SKM-1 treated with dmso at 0.1 percent for 144 hours (cell line): ENCODE measurements at regions not wholly inside any gene's neighbourhood (a gene's known extent, or its start where the extent isn't known, plus 50 kb on each side); places are given as distances from the start of the nearest gene placed in this dataset.

Experiments used
- DNase-seq: peaks from one replicate; lab custom pipeline; 2025; ENCODE audit not compliant: unreplicated experiment; lab: John Stamatoyannopoulos, UW

DNA sequence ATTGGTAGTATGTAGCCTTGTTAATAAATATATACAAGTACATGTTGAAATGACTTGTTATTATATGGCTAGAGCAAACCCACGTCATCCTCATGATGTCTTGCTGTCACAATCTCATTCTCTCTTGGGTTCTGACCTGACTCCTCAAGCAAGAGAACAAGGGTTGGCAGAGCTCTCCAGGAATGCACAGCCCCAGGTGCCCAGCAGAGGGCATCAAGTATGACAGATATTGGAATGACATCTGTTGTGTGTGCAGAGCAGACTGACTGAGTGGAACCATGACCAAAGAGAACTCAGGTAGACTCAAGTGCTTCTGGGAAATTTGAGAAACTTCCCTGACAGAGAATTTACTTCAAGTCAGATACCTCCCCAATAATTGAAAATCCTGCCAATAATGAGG, 90.6 kb downstream of the PAX1 start:
- DNase-seq, result no peak

DNA sequence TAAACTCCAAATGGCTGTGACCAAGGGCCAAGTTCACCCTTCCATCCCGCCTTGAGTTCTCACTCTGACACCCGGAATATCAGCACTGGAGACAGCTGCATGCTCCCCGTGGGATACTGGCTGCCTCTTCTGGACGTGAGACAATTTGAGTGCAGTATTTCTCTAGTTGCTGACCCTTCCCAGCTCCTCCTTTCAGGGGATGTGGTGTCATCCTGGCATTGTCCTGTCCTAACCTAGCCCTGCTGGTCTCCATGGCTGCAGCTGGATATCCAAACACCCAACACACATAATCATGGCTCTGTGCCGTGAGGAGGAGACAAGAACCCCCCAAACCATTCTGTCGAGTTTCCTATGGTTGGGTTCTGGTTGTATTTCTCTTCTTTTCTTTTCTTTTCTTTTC, 82.6 kb downstream of the PAX1 start:
- no peak for DNase-seq

DNA sequence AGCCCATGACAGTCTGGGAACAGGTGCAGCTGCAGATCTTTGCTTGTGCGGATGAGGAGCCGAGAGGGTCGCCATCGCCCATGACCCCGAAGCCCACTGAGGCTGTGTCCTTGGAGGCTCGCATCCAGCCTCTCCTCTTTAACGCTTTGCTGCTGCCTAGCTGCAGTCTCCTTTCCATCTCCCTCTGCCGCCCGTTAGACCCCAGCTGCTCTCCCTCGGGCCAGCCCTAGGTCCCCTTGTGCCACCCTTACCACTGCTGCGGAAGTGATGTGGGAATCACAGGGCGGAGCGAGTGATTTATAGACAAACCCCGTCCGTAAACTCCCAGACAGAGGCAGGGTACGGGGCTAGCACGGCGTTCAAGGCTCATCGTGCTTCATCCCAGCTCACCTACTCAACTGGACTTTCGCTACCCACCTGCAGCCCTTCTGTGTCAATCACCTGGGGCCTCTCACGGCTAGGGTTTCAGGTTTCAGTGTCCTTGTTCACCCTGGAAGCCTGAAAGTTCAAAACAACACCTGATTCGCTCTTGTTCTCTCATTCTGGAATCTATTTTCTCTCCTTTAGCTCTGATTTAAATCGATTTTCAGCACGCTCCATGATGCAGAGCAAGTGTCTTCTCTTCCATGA, 76.1 kb downstream of the PAX1 start:
- DNase-seq, result no peak

DNA sequence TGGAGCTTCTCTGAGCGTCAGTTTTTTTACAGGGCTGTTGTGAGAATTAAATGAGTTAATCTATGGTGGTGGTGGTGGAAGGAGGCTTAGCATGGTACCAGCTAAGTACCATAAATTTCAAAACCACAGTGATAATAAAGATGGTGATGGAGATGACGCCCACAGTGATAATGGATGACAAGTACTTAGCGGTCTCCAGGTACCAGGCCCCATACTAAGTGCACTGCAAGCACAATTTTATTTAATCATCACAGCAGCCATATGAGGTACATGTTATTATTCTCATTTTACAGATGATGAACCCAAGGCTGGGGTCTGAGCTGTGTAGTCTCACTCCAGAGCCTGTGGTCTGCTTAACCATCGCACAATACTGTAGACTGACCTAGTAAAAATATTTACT, 75.1 kb downstream of the PAX1 start:
- no peak for DNase-seq
